ACHN (cell line): ENCODE measurements at regions not wholly inside any gene's neighbourhood (a gene's known extent, or its start where the extent isn't known, plus 50 kb on each side); places are given as distances from the start of the nearest gene placed in this dataset.
"Not testable (repeated sequence)": the region's sequence is repeated elsewhere in the genome, so short reads cannot be mapped to it uniquely, and the experiment has no call there.

Experiments
- DNase-seq: peaks from one replicate; pipeline ENCODE4 v3.0.0-alpha.2; 2015
- in situ Hi-C: cut with HindIII; loops from 2 replicates; pipeline ENCODE4 v1.10.0; 2017; ENCODE audit warnings: low sequenced_read_pairs, low pct_ligation_motif_present, low pct_unique_long_range_greater_than_20kb

DNA sequence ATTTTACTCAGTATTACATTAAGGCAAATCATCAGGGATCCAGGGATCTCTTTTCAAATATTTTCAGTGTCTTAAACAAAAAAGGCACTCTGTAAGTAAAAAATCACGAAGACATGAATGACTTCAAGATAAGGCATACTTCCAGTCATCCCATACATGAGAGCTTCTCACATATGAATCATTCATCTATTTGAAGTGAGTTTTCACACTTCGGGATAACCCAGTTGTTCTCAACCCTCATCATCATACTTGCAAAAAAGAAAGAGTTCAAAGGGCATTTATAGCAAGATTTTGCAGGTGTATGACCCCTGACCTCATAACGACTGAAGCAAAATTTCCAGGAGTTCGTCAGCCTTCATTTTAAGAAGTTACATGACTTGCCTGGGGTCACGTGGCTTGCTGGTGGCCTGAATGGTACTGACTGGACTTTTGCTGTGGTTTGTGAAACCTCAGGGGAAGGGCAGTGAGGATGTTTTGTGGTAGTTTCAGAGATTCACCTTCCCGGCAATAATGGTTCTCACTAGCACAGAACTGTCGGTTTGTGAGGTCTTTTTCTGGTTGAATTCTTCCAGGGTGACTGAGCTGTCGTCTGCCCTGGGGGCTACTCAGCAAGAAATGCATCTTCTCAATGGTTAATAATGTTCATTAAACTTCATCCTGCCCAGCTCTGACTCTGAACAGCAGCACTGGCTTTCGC lies 115.8 kb upstream of the SHISA3 start:
- in situ Hi-C loops, result no loop called here
- no peak for DNase-seq

DNA sequence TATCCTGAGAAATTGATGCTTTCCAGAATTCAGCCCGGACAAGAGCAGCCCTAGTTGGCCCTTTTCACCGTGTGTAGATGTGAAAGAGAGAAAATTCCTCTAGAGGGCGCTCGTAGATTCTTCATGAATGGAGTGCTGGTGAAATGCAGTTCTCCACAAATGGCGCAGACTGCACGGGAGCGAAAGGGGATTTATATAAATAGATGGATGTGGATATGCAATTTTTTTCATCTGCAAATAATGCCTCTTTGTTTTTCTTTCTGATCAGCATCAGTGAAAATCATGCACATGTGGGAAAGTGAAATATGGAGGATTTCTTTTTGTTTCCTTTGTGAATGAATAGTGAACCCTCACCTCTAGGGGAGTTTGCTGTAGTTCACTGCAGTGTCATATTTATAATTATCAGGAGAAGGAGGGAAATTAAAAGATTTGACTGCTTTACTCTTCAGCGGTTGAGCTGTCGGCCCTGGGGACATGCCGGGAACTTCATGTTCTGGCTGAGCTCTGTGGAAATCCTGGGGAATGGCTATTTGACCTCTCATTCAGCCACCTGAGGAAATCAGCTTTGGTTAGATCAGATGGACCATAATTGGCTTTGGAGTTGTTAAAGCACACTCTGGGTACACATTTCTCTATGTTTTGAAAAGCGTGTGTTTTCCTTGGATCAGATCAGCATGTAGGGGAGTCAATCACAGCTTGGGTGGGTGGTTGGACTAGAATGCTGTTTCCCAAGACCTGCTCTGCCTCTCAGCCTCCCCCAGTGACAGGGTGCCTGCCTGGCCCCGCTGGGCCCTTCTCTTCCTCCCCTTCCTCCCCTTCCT lies 115.0 kb upstream of the SHISA3 start:
- peak; percentile 73 for DNase-seq
- in situ Hi-C loops, result no loop called here

DNA sequence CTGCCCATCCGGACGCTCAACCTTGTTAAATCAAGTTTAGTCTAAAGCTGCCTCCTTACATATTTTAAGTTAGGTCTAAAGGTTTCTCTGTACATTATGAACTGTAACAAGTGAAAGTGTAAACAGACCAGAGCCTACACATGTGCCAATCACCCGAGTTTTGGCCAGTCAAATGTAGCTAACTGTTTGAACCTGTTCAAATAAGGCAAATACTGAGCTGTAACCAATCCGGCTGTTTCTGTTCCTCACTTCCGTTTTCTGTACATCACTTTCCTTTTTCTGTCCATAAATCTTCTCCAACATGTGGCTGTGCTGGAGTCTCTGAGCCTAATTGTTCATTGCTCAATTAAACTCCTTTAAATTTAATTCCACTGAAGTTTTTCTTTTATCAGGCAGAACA lies 113.3 kb upstream of the SHISA3 start:
- in situ Hi-C loops, result no loop called here
- DNase-seq, result no peak

DNA sequence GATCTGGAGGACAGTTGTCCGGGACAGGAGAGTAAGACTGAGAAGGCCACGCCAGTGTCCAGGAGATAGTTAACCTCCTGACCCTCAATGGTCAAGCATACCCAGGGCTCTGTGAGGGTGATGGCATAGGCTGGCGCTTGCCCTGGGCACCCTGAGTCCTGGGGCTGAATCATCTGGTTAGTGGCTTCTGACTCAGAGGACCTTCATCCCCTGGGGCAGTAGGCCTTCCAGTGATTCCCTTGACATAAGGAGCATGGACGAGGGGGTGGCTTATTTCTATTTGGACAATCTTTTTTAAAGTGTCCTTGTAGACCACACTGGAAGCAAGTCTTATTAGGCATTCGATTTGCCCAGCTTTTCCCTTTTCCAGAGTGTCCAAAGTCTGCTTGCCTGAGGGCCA lies 108.4 kb upstream of the SHISA3 start:
- DNase-seq, in situ Hi-C loops: not testable (repeated sequence)

DNA sequence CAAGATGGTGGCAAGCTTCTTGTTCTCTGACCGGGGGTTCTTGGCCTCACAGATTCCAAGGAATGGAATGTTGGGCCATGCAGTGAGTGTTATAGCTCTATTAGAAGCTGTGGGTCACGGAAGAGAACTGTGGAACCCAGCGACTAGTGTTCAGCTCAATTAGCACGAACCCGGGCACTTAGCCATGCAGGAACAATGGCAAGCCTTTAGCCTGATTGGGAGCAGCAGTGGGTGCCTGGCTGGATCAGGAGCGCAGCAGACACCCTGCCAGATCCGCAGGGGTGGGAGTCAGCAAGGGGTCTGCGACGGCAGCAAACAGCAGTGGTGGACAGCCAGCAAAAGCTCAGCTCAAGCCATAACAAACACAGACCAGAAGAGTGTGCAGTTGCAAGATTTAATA lies 105.1 kb upstream of the SHISA3 start:
- in situ Hi-C loops, result not testable (repeated sequence)

DNA sequence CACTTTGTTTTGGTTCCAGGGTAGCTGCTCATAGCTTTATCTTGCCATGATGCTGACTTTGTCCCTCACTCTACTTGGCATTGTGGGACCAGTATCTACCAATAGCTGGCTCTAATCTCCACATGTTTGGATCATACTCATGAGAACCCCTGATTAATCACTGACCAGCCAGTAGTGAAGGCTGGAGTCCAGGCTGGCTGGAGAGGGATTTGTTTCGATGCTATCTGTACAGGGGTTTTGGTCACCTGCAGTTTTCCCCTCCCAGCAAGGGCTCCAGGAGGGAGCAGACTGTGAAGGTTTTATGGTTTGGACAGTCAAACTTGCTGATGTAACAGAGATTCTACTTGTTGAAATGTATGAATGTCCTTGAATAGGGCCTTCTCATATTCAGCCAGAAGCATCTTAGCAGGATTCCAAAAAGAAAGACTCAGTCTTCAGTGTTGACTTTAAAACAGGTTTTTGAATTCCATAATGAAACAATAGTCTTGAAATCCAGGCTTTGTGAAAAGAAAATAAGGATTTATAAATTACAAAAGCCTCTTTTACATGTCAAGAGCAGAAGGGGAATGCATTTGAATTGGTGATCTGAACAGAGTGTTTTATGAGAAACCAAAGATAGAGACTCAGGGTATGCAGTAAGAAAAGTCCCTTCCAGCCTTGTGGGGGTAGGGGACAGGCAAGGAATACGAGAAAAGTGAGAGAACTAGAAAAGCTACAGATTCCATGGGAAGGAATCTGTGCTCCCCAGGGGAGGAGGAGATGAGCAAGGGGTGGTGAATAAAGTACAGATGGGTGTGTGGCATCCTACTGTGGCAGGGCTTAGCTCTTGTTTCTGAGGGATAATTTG lies 103.1 kb upstream of the SHISA3 start:
- in situ Hi-C loops, result no loop called here
- DNase-seq, result no peak

More for the DNA sequence above, 105.1 kb upstream of the SHISA3 start:
- DNase-seq, result not testable (repeated sequence)

DNA sequence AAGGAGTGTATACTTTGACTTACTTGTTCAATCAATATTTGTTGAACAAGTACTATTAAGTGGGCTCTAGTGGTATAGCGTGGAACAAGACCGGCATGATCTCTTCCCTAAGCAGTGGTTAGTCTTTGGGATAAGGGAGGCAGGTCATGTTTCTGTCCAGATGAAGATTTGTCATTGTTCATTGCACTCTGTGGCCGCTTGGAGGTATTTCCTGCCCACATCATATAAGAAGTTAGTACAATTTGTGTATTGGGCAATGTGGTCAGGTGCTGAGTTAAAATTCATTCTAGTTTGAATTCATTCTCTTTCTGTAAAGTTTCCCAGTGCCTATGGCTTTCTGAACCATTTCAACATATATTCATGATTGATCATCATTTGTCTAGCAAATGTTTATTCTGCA lies 101.1 kb upstream of the SHISA3 start:
- no peak for DNase-seq
- in situ Hi-C loops, result no loop called here

DNA sequence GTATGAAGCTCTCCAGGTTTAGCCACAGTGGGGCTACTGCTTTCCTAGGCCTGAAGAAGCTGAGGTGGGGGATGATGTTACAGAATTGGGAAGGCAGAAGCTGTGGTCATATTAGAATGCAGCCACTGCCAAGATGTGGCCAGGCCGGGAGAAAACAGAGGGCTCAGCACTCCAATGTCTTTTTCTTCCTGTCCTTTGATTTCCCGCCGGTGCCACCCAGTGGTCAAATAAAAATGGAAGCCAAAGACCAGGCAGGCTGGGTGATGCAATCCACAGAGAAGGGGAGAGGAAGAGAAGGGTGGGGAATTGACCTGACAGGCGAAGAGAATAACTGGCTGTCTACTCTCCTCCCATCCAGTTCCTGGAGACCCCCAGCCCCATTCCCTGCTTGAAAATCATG lies 94.9 kb upstream of the SHISA3 start:
- in situ Hi-C loops, result no loop called here
- peak; percentile 54 for DNase-seq

DNA sequence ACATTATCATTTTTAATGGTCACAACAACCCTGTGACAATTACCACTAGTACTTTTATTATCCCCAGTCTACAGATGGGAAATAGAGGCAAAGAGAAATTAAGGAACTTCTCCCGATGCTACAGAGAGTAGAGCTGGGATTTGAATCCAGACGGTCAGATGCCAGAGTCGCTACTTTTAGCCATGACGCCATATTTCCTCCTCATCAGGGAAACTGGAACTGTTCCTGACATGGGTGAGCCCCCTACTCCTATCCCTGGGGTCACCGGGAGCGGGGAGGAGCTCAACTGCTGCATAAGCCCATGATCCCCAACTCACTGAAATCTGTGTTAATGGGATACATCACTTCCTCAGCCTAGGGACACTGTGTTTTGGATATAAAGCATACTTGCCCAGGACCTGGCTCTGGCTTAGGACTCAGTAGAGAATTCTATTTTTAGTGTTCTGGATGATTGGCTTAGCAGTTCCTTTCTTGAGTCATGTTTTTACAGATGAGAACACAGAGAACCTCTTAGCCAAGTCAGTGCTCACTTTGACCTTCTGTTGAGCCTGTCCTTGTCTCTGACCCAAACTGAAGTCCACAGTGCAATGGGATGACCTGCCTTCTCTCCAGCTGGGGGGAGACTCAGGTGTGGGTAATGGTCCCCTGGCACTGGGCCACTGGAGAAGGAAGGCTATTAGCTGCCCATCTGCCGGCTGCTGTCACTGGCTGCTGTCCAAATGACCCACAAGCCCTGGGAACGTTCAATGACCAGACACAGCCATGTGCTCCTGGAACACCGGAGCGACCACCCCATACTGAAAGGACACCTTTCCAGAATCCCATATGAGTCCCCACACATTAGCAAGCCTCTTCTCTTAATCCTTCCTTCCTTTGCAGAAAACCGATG lies 90.8 kb upstream of the SHISA3 start:
- in situ Hi-C loops, result no loop called here

DNA sequence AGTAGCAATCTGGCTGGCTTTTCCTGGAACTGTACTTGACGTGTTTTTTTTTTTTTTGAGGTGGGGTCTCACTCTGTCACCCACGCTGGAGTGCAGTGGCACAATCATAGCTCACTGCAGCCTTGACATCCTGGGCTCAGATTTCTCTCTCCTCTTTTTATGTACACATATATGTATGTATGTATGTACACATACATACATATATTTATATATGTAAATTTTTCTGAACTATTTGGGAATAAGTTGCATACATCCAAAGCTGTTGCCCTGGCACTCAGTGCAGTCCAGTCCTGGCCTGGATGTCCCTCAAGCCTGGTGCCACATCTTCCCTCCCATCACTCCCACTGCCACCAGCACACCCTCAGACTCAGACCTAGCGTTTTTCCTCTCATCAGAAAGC lies 89.0 kb upstream of the SHISA3 start:
- DNase-seq, result no peak
- in situ Hi-C loops, result no loop called here

More for the DNA sequence above, 90.8 kb upstream of the SHISA3 start:
- peak; percentile 3 for DNase-seq

DNA sequence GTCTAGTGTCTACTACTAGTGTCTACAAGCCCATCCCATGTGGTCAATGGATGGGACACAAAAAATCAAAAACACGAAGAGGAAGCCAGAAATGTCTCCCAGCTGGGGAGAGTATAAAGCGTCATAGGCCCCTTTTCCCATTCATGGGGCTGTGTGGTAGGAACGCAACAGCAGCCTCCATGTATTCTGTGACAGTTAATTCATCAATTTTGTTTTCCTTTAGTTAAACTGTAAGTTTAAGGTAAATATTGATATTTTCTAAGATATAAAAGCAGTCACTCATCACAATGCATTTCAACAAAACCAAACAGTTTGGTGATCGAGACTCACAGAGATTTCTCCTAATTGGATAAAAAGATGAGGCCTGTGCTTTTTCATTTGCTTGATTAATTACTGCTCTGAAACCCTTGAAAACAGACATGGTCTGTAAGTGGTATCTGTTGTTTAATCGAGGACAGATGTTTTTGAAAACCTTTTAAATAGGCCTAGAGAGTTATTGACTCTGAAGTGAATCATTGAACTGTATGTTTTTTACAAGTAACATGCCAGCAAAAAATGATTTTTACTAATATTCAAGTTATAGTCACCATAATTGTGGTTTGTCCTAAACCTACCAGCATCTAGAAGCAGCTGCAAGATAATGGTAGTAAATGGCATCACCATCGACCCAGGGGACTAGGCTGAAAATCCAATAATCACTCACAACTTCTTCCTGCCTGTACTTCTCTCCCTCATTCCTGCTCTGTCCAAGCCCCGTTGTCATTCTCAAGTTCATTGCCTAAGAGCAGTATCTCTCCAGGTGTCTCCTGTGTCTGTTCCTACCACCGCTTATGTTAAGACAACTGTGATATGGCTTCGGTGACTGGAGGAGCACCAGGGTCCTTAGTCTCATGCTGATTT lies 87.7 kb upstream of the SHISA3 start:
- DNase-seq, result no peak
- in situ Hi-C loops, result no loop called here

DNA sequence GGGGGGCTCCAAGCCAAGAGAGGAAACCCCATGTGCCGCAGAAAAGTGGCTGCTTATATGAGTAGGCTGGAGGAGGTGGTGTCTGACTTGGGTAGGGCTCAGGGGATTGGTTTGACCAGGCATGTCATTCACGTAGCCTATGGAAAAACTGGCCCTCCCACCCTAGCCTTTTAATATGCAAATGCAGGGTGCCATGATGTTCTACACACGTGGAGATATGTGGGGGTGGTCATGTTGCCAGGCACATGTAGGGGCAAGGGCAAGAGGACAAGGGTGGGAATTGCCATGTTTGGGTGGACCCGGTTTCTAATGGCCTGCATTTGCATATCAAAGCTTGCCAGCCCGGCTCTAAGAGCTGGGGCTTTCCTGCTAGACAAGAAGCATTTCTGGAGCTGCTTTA lies 86.9 kb upstream of the SHISA3 start:
- DNase-seq, result no peak

DNA sequence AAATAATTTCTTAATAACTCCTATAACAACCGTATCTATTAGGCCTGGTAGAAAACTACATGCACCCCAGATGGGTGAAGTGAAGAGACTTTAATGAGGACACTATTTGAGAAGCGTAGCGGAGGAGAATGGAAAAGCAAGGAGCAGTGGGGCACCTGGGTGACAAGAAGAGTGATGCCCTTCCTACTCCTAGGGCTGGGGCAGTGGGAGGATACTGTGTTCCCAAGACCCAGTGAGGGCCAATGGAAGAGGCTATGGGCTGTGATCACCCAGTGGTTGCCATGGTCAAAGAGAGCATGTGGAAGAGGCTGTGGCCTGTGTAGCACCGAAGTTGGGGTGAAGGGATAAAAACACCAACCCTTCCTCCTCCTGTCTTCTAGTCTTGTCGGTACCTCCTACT lies 86.5 kb upstream of the SHISA3 start:
- DNase-seq, result no peak
- in situ Hi-C loops, result no loop called here

More for the DNA sequence above, 86.9 kb upstream of the SHISA3 start:
- in situ Hi-C loops, result no loop called here

DNA sequence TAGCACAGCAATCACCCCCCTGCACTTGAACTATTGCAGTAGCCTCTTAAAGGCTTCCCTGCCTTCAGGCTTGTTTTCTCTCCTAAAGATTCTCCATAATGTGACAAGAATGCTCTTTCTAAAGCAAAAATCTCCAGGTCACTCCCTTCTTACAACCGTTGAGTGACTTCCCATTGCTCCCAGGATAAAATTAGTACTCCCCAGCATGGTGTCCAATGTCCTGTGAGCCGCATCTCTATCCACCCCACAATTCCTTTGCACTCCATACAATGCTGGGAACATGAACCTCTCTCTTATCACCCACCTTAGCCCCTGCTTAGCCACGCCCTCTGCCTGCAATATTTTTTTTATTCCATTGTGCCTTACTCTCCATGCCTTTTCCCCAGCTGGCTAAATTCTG lies 85.7 kb upstream of the SHISA3 start:
- DNase-seq, result no peak
- in situ Hi-C loops, result no loop called here

DNA sequence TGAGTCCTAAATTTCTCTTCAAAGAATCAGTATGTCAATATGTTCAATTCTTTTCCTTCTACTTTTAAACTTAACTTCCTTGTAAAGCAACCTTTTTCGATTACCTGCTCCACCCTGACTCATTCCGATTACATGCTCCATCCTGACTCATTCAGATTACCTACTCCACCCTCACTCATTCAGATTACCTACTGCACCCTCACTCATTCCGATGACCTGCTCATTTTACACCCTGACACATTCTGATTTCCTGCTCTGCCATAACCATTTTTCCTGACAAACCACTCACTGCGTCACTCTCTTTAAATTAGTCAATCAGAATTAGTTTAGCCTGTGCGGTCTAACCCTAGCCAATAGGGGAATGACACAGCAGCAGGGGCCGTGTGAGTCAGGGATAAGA lies 83.9 kb upstream of the SHISA3 start:
- DNase-seq, in situ Hi-C loops: not testable (repeated sequence)

DNA sequence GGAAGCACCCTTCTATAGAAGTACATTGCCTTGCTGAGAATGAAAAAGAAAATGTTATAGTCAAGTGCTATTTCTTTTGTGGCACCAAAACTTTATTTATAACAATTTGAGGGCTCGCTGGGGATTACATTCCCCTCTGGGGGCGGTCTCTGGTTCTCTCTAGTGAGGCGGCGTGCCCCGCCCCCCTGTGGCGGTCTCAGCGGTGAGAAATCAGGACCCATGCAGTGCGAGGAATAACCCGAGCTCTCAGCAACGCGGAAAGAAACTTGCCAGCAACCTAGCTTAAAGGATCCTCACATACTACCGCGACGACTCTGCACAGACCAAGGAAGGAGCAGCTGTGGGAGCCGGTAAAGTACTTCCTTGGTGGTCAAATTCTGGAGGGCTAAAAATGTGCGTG lies 83.4 kb upstream of the SHISA3 start:
- in situ Hi-C loops, result no loop called here
- DNase-seq, result no peak

DNA sequence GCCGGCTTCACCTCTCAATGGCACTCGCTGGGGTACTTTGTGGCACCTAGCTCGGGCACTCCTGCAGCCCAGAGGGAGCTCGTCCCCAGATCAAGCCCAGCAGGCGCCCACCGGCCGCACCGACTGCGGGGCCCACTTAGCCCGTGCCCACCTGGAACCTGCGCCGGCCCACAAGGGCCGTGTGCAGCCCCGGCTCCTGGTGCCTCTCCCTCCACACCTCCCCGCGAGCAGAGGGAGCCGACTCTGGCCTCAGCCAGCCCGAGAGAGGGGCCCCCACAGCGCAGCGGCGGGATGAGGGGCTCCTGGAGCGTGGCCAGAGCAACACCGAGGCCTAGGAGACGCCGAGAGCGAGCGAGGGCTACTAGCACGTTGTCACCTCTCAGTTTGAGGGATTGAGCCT lies 82.1 kb upstream of the SHISA3 start:
- in situ Hi-C loops, result no loop called here
- no peak for DNase-seq
